Central memory CD4-positive, alpha-beta T cell (primary cell): ENCODE measurements at regions not wholly inside any gene's neighbourhood (a gene's known extent, or its start where the extent isn't known, plus 50 kb on each side); places are given as distances from the start of the nearest gene placed in this dataset.
"Not testable (repeated sequence)": the region's sequence is repeated elsewhere in the genome, so short reads cannot be mapped to it uniquely, and the experiment has no call there.

Experiments
- DNase-seq: peaks from one replicate; pipeline ENCODE4 v3.0.0; 2022

DNA sequence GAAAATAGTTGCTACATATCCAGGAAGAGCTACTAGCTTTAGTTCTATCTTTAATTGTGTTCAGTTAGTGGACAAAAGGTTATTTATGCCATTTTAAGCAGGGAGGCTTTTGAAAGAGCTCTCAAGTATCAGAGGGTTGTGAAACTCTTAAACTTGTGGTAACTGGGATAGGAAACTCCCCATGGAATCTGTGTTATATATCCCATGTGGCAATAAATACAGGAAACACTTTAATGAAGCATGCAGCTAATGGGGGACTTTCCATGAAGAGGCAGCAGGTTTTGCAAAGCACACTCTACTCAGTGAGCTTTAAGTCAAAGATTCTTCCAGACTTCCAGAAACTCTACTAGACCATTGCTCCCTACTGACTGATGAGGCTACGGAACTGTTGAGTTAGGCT, 805.0 kb upstream of the C9orf72 start:
- DNase-seq: no peak

DNA sequence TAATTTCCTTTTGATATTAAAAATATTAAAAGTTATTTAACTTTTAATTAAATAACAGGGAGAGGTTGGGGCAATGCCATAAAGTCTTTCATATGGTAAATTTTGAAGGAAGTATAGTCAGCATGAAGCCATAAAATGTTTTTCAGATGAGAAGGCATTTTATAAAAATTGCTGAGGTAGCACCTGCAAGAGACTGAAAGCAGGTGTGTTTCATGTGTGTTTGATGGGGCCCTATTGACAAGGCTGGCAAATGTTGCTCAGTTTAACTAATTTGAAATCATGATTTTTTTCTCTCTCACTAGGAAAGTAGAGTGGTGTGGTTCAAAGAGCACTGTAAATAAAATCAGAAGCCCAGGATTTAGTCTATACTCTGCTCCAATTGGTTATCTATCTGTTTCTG, 805.8 kb upstream of the C9orf72 start:
- DNase-seq: no peak

DNA sequence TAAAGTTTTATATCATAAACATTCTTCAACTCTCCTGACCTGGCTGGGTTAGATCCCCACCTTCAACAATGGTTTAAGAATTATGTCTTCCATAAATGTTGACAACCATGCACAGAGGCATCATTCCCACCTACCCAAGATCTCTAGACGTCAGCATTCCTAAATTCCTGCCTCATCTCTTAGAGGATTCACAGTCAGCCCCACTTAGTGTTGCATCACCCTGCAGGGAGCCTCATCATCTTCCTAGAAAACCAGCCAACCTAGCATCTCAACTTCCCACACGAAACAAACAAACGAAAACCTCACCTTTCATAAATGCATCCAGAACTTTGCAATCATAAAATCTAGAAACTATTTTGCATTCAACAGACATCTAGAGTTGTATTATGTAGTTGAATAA, 816.1 kb upstream of the C9orf72 start:
- DNase-seq: no peak

DNA sequence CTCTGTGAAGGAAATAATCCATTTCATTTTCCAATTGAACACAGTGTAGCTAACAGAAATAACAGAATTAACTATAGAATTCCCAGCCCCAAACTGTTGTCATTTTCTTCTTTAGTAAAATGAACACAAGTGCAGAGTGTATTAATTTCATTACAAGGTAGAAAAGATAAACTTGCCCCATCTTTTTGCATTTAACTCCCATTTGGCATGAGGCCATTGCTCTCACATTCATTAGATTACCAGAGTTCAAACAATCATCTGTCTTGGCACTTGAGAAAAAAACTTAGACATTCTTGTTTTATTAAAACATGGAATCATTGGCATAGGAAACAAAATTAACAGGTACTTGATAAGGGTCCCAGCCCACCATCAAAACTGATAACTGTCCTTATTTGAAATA, 821.5 kb upstream of the C9orf72 start:
- no peak for DNase-seq

DNA sequence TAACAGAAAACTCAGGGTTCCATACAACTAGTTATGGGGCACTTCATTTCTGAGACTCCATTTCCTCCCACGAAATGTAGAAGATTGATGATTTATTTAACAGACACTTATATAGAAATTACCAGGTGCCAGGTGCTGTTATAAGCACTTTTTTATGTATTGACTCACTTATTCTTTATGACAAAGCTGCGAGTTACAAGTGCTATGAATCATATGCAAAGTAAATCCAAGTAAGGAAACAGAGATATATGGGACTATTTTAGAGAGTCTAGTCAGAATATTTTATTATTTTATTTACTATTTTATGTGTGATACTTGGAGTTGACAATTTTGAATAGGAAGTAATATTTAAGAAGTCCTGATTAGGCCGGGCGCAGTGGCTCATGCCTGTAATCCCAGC, 822.8 kb upstream of the C9orf72 start:
- no peak for DNase-seq

DNA sequence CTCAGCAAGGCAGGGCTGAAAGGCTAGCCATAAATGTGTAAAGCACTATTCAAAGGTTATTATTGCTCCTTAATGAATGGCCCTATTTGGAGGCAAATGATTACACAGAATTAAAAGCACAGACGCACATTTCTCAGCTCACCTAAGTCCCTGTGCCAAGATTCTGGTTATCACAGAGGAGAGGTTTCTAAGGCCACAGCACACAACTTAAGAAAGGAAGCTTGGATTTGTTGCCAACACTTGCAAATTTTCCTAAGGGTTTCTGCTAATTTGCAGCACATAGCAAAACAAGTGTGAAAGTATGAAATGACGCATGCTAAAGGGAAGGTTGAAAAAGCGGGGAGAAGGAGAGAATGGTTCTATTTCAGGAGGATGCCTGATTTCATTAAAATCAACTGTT, 834.1 kb upstream of the C9orf72 start:
- DNase-seq: no peak

DNA sequence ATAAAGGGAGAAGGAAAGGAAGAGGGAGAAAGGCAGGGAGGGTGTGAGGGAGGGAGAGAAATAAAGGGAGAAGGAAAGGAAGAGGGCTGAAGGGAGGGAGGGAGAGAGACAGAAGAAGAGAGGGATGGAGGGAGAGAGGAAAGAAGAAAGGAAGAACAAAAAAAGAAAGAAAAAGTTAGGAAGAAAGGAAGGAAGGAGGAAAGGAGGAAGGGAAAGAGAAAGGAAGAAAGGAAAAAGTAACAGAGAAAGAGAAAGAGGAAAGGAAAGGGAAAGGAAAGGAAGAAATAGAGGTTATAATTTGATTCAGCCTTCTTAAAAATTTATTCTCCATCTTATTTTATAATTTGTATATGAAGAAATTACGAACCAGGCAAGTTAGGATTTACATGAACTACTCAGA, 836.6 kb upstream of the C9orf72 start:
- DNase-seq: no peak

DNA sequence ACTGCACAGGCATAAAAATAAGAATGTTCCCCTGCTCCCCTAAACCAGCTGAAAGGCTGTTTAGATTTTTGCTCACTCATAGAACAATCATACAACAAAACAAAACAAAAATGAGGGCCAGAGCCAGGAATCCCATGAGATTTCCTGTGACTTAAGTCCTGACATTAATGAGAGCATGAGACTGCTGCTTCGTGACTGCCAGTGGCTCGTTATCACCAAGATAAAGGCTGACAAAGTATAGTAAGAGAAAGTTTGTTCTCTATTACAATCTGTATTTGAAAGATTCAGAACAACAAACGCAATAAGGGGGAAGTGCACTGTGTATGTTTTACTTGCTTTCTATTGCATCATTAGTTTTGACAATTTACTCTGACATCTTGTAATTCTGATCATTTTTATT, 837.1 kb upstream of the C9orf72 start:
- no peak for DNase-seq

DNA sequence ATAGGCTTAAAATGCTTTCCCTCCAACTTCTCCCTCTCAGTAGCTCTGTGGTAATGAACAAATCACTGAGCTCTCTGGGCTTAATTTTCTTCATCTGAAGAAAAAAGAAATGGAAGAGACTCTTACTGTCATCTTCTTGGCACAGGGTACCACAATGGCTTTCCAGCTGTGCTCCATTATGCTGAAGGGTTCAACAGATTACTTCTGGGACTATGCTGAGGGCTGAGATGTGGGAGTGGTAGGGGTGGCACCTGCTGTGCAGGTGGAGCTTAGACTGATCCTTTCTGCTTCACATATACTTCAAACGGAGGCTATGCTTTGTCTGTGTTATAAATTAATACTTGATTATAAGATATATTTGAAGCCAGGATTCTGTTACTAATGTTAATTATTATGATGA, 840.2 kb upstream of the C9orf72 start:
- no peak for DNase-seq

DNA sequence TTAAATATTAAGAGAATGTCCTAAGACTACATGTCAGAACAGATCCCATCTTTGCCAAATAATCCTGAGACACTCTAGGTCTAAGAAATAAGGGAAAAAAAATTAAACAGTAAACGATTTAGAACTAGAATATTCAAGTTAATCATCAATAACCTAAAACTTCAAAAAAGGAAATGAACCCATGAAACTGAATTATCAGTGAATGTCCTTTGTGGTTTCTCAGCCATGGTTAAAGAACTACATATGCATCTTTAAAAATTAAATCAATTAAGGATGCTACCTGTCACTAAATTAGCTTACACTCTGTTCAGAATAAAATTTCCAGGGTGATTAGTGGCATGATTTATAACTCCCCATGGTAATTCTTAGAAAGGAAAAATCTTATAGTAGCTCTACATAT, 850.0 kb upstream of the C9orf72 start:
- no peak for DNase-seq

DNA sequence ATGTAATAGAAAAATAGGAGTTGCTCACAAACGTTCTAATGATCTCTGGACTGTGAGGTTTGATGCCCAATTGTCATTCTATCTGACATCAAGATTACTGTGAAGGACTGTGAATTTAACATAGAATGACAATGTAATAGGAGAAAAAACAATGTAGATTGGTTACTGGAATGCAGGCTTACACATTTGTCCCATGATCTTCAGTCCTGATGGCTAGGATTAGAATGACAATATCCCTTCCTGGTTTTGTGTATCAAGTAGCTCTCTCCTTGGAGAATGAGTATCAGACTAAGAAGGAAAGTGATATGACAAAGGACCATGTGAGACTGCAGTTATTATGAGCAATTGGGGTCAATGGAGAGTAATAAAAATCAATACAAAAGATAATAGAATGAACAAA, 862.2 kb upstream of the C9orf72 start:
- no peak for DNase-seq

DNA sequence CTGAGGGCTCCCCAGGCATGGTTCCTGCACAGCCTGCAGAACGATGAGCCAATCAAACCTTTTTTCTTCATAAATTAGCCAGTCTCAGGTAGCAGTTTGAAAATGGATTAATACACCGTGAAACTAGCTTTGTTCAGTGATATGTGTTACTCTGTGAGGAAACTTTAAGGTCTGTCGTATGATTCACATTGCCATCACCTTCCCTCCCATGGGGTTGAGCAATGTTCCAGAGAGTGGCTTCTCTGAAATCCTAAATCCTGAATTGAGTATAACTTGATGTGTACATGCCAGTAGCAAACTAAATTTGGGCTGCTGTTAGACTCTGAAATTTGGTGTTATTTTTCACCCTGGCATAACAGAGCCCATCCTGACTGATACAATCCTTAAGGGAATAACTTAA, 866.4 kb upstream of the C9orf72 start:
- no peak for DNase-seq

DNA sequence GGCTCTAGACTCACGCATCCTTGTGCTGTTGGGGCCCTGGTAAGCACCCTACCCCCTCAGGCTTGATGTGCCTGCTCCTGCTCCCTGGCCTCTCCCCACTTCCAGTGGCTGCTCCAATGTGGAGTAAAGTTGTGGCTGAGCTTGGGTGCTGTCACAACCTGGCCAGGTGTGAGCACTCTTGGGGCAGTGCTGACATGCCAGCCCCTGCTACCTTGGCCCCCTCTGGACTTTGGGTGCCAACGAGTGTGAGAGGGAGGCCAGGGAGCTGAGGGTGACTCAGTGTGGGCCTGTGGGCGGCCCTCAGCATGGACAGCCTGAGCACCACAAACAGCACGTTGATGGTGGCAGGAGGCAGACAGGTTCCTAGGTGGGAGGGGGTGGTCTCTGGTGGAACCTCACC, 870.2 kb upstream of the C9orf72 start:
- no peak for DNase-seq

DNA sequence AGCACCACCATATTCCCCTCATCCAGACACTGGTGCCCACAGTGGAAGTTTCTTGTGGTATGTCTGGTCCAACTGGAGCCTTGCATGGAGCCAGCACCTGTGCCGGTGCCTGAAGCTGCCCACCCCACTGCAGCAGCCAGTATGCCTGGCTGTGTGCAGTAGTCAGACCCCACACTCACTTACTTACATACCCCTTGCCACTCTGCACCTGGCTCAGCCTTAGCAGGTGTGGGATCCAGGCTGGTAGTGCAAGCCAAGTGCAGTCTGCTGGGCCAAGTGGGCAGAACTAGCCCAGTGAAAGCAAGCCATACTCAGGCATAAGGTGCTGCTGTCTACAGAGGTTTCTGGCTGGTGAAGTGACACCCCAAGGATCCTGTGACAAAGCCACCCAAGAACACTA, 871.4 kb upstream of the C9orf72 start:
- DNase-seq: no peak

DNA sequence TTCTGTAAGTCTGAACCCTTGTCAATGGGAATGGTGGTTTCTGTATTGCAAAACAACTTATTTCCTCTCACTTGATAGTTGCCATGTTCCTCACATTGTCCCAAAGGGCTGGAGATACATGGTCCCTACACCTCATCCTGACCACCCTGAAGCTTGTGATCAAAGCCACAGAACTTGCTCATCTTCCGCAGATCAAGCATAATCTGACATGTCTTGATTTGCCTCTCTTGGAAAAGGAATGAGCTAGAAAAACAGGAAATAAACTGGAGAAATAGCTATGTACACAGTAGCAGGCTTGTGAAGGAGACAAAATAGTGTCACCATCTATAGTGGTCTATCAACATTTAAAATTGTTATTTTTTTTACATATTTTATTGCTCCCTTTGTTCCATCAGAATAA, 871.9 kb upstream of the C9orf72 start:
- DNase-seq: no peak

DNA sequence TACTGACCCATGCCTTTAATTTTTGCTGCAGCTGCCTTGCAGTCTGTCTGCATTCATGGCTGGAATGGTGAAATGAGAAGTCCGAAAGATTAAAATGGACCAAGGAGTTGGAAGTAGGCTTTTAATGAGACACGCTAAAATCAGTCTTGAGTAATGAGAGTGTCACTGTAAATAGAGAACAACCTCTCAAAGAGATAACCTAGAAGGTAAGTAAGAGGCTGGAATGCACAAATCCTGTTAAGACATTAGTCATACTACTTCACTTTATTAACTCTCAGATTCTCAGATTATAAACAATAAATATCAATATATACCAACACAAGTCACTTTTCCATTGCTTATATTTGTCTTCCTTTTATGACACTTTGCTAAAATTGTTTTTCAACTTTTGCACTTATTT, 880.6 kb upstream of the C9orf72 start:
- DNase-seq: no peak

DNA sequence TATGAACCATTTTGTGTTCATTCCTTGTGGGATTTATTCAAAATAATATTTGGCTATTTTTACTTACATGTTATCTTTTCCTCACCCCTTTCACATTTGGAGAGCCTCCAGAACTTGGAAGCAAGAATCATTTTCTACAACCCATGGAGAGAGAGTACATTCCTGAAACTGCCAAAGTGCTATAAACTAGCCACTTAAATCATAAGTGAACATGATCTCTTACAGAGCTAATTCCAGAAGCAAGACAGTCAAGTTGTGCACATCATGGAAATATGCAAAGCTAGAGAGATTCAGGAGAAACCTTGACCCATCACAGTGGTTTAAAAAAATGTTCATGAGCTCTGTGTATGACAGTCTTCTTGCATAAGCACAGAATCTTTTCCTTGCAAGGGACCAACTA, 883.6 kb upstream of the C9orf72 start:
- no peak for DNase-seq

DNA sequence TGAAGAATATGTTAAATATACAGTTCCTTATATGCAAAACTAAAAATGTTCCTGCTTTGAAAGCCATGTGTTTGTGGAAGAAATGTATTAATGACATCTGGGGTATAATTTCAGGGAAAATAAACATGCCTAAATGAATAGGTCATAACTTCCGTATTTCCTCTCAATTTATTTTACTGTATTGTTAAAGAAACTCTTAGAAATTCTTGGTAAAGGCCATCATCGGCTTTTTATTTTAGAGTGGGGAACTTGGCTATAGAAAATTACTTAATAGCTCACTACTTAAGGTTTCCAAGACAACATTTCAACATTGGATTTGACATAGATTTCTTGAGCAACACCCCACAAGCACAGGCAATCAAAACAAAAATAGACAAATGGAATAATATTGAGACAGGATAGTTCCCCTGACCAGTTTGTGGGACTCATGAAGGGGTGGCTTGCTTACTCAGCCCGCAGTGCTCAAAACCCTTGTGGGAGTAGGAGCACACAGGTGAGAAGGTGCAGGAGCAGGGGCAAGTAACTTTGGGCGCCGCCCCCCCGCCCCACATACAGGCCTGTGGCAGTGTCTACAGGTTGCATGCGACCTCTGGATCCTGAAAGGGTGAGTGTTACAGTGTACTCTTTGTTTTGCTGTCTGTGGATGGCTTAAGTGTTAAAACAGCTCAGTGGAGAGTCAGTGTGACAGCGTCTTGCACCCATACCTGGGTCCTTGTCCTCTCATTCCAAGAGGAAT, 891.4 kb upstream of the C9orf72 start:
- DNase-seq: no peak

DNA sequence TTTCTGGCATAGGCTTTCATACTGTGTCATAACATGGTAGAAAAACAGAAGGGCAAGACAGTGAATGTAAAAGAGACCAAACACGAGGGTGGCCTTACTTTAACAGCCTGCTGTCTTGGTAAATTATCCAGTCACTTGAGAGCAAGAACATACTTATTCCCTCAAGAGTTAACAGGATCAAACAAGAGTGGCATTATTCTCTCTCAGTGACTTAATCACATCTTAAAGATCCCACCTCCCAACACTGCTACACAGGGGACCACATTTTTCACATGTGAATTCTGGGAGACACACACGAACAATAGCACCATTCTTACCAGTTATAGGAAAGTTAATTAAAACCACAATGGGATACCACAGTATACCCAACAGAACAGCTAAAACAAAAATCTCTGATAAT, 898.0 kb upstream of the C9orf72 start:
- DNase-seq: no peak

DNA sequence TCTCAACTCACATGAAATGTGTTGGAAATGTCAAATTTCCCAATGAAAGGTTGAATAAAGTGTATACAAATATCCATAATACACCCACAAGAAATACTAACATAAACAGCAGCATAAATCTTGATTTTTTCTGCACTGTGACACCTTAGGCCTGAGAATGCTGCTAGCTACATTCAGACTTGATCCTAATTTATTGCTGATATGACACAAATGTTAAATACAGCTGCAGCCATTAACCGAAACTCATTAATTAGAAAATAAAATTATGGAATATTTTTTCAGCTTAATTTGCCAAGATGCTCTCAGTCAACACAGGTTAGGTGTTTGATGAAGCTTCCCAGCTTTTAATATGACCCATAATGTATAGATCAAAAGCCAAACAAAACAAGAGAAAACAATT, 914.3 kb upstream of the C9orf72 start:
- no peak for DNase-seq

DNA sequence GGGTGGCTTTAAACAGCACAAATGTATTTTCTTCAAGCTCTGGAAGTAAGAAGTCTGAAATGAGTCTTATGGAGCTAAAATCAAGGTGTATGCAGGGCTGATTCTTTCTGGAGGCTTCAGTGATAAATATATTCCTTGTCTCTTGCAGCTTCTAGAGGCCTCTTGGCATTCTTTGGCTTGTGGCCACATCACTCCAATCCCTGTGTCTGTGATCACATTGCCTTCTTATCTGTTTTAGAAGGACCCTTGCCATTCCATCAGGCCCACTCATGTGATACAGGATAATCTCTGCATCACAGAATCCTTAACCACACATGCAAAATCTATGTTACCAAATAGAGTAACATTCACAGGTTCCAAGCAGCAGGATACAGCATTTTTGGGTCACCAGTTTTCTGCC, 917.8 kb upstream of the C9orf72 start:
- DNase-seq: no peak

DNA sequence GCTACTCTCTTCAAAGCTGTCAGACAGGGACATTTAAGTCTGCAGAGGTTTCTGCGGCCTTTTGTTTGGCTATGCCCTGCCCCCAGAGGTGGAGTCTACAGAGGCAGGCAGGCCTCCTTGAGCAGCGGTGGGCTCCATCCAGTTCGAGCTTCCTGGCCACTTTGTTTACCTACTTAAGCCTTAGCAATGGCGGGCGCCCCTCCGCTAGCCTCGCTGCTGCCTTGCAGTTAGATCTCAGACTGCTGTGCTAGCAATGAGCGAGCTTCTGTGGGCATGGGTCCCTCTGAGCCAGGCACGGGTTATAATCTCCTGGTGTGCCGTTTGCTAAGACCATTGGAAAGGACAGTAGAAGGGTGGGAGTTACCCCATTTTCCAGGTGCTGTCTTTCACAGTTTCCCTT, 924.9 kb upstream of the C9orf72 start:
- DNase-seq: not testable (repeated sequence)

DNA sequence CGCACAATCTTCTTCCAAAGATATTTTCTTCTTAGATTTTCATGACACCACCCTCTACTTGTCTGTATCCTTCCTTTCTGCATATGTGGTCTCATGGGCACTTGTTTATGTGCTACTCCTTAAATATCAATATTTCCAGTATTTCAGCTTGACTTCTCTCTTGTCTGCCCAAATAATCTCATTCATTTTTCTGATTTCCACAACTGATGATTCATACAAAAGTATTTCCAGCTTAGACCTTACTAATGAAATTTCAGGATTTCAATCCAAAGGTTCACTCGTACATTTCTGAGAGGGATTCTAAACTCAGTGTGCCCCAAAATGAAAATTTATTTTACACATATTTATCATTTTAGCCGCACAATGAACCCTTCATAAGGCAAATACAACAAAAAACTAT, 928.9 kb upstream of the C9orf72 start:
- no peak for DNase-seq

DNA sequence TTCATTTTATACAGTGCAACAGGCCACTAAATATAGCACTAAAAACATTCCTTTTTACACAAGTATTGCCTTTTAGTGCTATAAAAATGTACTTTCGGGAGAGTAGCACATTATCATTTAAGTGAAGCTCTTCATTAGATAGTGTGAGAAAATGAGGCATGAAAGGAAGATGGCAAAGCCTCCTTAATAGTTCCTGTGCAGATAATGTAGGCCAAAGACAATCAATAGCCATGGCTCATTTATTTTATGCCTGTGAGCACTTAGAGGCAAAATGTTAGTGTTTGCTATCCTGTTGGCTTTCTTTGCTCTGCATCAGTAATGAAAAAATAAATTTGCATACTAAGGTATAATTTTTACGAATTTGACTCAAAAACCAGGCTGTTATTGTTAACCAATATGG, 929.5 kb upstream of the C9orf72 start:
- DNase-seq: no peak

DNA sequence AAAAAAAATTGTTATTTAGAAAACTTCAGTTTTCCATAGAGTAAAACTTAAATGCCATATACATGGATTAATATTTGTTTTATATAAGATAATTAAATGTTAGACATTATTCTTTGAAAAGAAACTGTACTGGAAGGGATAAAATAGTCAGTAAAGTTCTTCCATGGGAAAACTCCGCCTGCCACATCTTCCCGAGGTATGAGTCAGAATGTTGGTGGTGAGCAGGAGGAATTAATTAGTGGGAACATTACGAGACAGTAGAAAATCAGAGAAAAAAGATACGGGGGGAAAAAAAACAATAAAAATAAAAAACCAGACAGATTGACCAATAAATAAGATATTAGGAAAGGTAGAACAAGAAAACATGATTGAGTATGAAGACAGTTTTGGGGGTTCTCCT, 930.3 kb upstream of the C9orf72 start:
- no peak for DNase-seq

DNA sequence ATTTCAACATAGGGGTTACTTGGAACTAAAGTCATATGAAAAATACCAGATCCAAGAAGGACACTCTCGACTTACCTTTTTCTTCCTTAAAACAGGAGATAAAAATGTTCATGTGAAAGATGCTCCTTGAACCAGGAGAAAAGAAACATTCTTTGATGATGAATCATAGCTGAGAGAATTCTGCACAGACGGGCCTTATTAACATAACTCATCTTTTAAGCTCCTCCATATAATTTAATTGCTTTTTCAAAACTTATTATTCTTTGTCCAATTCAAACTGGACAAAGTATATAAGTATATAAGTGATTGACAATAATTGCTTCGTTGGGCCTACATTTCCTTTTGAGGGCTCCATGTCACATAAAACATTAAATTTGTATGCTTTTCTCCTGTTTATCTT, 945.2 kb upstream of the C9orf72 start:
- DNase-seq: no peak
